ENCODE measurements at regions not wholly inside any gene's neighbourhood (a gene's known extent, or its start where the extent isn't known, plus 50 kb on each side); places are given as distances from the start of the nearest gene placed in this dataset.

- no peak for DNase-seq (ENCODE audit: low read depth in 4 of 4, low spot score in 3 of 4)
Measured at GRCh38 chr7:22565315-22565811, 65.4 kb upstream of the STEAP1B start.

DNA sequence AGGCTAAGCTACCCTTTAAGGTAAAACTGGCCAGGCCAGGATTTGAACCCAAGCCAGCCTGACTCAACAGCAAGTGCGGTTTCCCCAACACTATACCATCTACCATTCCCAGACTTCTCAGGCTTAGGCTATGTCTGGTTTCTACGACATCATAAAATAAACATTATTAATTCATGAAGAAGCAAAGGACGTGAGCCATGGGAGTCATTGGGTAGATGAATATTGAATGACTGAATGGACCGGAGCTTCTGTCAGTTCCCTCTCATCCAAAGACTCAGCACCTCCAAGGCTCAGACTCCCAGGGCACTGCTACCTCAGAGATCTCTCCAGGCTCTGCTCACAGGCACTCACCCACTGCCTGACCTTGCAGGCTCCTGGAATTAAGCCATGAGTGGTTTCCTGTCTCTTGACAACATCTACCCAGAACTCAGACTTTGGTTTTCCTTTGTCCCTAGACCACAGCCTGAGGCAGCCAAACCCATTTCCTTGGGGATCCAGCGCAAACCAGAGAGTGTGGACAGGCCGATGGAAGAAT is 64.6 kb upstream of the STEAP1B start:
- no peak for DNase-seq (ENCODE audit: low read depth in 4 of 4, low spot score in 3 of 4)

DNA sequence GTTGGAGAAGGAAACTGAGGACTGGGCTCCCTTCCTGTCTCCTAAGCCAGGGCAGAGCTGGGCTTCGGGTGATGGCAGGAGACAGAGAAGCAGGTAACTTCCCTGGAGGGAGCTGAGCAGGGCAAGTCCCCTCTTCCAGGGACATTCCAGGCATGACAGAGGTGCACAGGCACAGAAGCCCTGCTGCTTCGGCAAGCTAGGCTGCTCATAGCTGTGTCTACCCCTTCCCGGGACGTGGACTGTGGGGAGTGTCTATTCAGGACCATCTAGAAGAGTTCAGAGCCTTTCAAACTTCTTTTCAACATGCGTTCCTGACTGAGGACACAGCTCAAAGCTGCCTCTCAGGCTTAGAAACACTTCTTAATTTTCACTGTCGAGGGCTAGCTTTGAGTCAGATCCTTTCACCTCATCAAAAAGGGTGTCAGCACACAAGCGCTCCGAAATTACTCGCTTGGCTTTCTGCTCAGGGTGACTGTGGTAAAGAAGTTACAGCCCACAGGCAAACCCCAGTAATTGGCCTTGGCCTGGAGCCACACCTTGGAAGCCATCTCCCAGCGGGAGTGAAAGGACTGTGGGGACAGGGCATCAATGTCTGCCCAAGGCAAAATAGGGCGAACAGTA is 63.7 kb upstream of the STEAP1B start:
- no peak for DNase-seq (ENCODE audit: low read depth in 4 of 4, low spot score in 3 of 4)

GRCh38 chr7:22563032-22563501 is 63.1 kb upstream of the STEAP1B start:
- no peak for DNase-seq (ENCODE audit: low read depth in 4 of 4, low spot score in 3 of 4)

DNA sequence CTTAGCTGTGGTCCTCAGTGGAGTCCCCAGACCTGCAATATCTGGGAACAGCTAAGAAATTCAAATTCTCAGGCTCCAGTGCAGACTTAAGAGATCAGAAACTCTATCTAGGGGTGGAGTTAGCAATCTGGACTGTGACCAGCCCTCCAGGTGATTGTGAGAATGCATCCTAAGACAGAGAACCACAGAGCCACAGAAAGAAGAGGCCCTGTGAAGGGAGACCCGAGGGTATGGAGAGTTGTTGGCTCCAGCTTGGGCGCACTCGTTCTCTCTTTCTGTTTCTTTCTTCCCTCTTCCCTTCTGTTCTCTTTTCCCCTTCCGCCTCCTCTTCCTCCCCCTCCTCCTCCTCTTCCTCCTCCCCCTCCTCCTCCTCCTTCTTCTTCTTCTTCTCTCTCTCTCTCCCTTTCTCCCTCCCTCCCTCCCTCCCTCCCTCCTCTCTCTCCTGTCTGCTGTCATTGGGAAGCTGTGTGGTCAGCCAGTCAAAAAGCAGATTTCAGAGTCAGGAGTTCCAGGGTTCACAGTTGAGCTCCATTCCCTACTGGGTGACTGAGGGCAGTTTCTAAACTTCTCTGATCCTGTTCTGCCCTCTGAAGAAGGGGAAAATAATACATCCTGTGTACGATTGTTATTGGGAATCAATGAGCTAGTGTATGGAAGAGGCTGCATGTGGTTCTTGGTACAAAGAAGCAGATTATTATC is 62.1 kb upstream of the STEAP1B start:
- no peak for DNase-seq (ENCODE audit: low read depth in 4 of 4, low spot score in 3 of 4)

DNA sequence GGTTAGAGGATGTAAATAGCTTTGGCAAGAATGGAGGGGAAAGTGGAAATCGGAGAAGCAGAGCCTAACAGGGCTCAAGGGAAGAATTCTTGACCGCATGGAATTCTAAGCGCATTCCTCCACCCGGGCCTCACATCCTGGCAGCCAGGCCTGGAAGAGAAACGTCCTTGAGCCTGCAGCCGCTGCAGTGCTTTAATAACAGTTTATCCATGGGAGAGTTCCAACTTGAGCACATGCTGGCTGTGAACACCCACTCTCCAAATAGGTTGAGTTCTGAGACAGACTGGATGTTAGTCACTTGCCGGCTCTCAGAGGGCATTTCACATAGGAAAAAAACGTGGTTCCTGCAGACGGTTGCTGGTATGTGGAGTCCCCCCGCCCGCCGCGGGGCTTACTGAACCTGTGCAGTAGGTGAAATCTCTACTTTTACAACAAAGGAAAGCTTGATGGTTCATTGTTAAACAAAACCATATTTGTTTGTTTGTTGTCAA is 61.4 kb upstream of the STEAP1B start:
- DNase-seq (ENCODE audit: low read depth in 4 of 4, low spot score in 3 of 4) = peak in 1 of 4 donors; percentile 55

- DNase-seq (ENCODE audit: low read depth in 4 of 4, low spot score in 3 of 4) = peak in 1 of 4 donors; percentile 67
Measured at GRCh38 chr7:22559829-22560489, 60.0 kb upstream of the STEAP1B start.

- no peak for DNase-seq (ENCODE audit: low read depth in 4 of 4, low spot score in 3 of 4)
Measured at GRCh38 chr7:22557167-22557566, 57.2 kb upstream of the STEAP1B start.

- no peak for DNase-seq (ENCODE audit: low read depth in 4 of 4, low spot score in 3 of 4)
Measured at GRCh38 chr7:22555476-22555875, 55.5 kb upstream of the STEAP1B start.

GRCh38 chr7:22554184-22554583 is 54.2 kb upstream of the STEAP1B start:
- no peak for DNase-seq (ENCODE audit: low read depth in 4 of 4, low spot score in 3 of 4)

DNA sequence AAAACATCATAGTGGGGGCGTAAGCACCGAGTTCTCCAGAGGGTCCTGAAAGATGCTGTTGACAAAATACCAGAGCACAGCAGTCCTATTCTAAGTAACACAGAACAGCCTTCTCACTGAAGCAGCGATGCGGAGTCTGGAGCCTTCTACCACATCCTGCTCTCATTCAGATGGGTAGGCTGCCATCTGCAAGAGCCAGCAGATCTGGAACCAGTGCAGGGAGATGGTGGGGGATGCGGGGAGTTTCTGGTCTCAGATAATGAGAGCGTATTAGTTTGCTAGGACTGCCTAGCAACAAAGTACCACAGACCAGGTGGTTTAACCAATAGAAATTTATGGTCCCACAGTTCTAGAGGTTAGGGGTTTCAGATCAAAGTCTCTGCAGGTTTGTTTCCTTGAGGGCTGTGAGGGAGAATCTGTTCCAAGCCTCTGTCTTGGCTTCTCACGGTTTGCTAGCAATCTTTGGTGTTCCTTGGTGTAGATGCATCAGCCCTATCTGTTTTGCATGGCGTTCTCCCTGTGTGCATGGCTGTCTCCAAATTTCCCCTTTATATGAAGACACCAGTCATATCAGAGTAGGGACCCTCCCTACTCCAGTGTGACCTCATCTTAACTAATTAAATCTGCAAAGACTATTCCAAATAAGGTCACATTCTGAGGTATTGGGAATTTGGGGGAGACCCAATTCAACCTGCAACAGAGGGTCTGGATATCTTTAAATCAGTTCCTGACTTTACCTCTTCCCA is 52.0 kb upstream of the STEAP1B start:
- DNase-seq (ENCODE audit: low read depth in 4 of 4, low spot score in 3 of 4) = no peak

- no peak for DNase-seq (ENCODE audit: low read depth in 4 of 4, low spot score in 3 of 4)
Measured at GRCh38 chr7:22550514-22551030, 50.6 kb upstream of the STEAP1B start.

DNA sequence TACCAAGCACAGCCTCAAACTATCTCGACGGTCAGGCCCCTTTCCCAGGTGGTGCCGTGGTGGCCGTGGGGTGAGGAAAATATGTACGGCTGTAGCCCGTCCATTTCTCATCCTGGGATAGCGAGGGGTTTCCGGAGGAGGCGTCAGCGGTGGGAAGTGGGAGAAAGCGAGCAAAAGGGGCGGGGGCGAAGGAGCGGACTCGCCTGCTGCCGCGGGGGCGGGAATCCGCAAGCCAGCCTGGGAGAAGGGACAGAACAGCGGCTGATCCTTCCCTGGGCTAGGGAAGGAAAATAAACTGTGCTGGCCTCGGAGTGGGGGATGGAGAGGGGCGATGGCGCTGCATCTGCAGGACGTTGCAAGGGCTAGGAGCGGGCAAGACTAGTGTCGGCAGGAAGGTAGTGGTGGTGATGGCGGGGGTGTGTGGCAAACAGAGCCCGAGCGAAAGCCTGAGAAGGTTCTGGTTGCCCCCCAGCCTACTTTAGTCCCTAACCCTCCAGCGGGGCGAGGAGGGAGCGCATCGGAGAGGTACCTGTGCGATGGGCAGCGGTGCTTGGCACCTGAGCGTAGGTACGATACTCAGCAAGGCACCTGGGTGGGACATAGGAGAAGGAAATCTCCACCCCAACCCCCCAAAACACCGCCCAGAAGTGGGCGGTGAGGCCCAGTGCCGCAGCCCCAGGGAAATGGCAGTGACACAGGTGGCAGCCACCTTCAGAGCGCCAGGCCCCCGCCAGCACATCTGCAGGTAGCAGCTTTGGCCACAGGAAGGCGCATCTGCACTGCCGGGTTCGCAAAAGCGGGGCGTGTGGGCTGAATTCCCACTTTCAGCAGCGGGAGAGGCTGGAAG is 49.9 kb upstream of the STEAP1B start:
- DNase-seq (ENCODE audit: low read depth in 4 of 4, low spot score in 3 of 4) = peak in 1 of 4 donors; percentile 41

Measured in left renal pelvis (tissue), 4 donors.